Ishikawa (cell line): ENCODE measurements at regions not wholly inside any gene's neighbourhood (a gene's known extent, or its start where the extent isn't known, plus 50 kb on each side); places are given as distances from the start of the nearest gene placed in this dataset.

Source experiments
- FOXM1 ChIP-seq: IDR thresholded peaks from 2 replicates; pipeline ENCODE4 v1.6.1; 2012; ENCODE audit warnings: low read depth, borderline replicate concordance
- ZBTB7A ChIP-seq: IDR thresholded peaks from 2 replicates; pipeline ENCODE4 v1.6.1; 2012; ENCODE audit warnings: low read depth

DNA sequence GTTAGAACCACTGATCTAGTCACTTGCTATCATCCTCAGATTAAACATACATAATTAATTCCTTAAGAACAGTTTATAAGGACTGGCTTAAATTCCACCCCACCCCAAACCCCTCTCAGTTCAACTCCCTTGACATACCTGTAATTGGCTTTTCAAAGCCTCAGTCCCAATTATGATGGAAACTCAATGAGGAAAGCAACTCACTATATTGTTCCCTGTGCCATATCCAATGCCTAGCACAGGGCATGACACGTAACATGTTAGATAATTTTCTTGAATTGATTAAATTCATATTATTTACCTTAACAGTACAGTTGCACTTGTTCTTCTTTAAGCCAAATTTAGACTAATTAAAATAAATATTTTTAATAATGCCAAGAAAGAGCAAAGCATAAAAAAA lies 465.1 kb upstream of the CHAC2 start:
- no peak for TF ChIP-seq ZBTB7A
- no peak for TF ChIP-seq FOXM1
